H1 (cell line): ENCODE measurements at regions not wholly inside any gene's neighbourhood (a gene's known extent, or its start where the extent isn't known, plus 50 kb on each side); places are given as distances from the start of the nearest gene placed in this dataset.

ENCODE experiments used
- CTCF ChIA-PET: fragments of 300-600 bp; sonication (Branson Sonifier 250); formaldehyde crosslinking; loops from one replicate; lab custom pipeline; 2021; ENCODE audit not compliant: partially characterized antibody; lab: Charles Lee
- POLR2A ChIA-PET: fragments of 300-600 bp; sonication (Branson Sonifier 250); formaldehyde crosslinking; loops from one replicate; lab custom pipeline; 2021; ENCODE audit warnings: inconsistent platforms; ENCODE audit not compliant: partially characterized antibody; lab: Charles Lee
- DNase-seq, 2 experiments: peaks; one replicate each; pipeline versions ENCODE4 v3.0.0 to v3.0.0-alpha.2; 2010 to 2022; ENCODE audit warnings: low spot score in 2 of 2, low read depth in 1 of 2, mixed read lengths in 1 of 2
- FAIRE-seq: peaks from 2 replicates; lab custom pipeline; 2011; peaks lifted over from hg19 to GRCh38; lab: Jason Lieb, UNC
- H2AFZ ChIP-seq: 2 replicates; pipeline ENCODE4 v1.8.1; 2012; ENCODE audit warnings: low read length, inconsistent platforms
- H2AK5ac ChIP-seq: 2 replicates; pipeline ENCODE4 v1.6.1; 2013; ENCODE audit warnings: low read depth, low read length
- H2BK120ac ChIP-seq: replicated peaks from 2 replicates; pipeline ENCODE3; 2013; ENCODE audit warnings: low read depth, low read length, inconsistent platforms
- H2BK12ac ChIP-seq: 2 replicates; pipeline ENCODE4 v1.6.1; 2013; ENCODE audit warnings: low read depth, low read length
- H2BK15ac ChIP-seq: 2 replicates; pipeline ENCODE4 v1.6.1; 2013; ENCODE audit warnings: low read length
- H2BK20ac ChIP-seq: 2 replicates; pipeline ENCODE4 v1.6.1; 2013; ENCODE audit warnings: low read length
- H2BK5ac ChIP-seq: 2 replicates; pipeline ENCODE4 v1.6.1; 2013; ENCODE audit warnings: low read depth, low read length
- H3K14ac ChIP-seq: 2 replicates; pipeline ENCODE4 v1.6.1; 2013; ENCODE audit warnings: inconsistent platforms; ENCODE audit not compliant: insufficient read length
- H3K18ac ChIP-seq: 2 replicates; pipeline ENCODE4 v1.6.1; 2013; ENCODE audit warnings: low read length; ENCODE audit errors: extremely low read depth
- H3K23ac ChIP-seq: 2 replicates; pipeline ENCODE4 v1.6.1; 2013; ENCODE audit warnings: inconsistent platforms; ENCODE audit not compliant: insufficient read length
- H3K23me2 ChIP-seq: 2 replicates; pipeline ENCODE4 v1.6.1; 2013; ENCODE audit warnings: low read depth, low read length
- H3K27ac ChIP-seq: 2 replicates; pipeline ENCODE4 v1.6.1; 2011; ENCODE audit warnings: low read depth, low read length, inconsistent platforms
- H3K27me3 ChIP-seq, 4 experiments: replicated peaks in 1 of 4; 1 replicate in 1 of 4; 2 replicates in 3 of 4; pipeline versions ENCODE4 v1.6.1 to v1.8.1; 2011 to 2013; ENCODE audit warnings: low read length in 3 of 4, mild to moderate bottlenecking in 3 of 4, inconsistent platforms in 2 of 4, mixed read lengths in 2 of 4, moderate library complexity in 1 of 4; ENCODE audit not compliant: control insufficient read depth in 3 of 4, insufficient read depth in 3 of 4; ENCODE audit errors: extremely low read depth in 1 of 4
- H3K36me3 ChIP-seq, 4 experiments: 2 replicates each; pipeline versions ENCODE4 v1.6.1 to v1.8.1; 2011 to 2013; ENCODE audit warnings: mild to moderate bottlenecking in 4 of 4, low read length in 3 of 4, moderate library complexity in 2 of 4, control low read depth in 1 of 4, inconsistent platforms in 1 of 4; ENCODE audit not compliant: insufficient read depth in 4 of 4, control insufficient read depth in 2 of 4
- H3K4ac ChIP-seq: replicated peaks from 2 replicates; pipeline ENCODE3; 2013; ENCODE audit warnings: low read length, low read depth, mixed read lengths, inconsistent platforms; ENCODE audit not compliant: insufficient read length
- H3K4me1 ChIP-seq, 4 experiments: replicated peaks in 1 of 4; 1 replicate in 1 of 4; 2 replicates in 3 of 4; pipeline versions ENCODE4 v1.6.1 to v1.8.1; 2011 to 2013; ENCODE audit warnings: low read length in 3 of 4, inconsistent platforms in 2 of 4, mixed read lengths in 1 of 4; ENCODE audit not compliant: insufficient read depth in 4 of 4, control insufficient read depth in 3 of 4
- H3K4me2 ChIP-seq, 2 experiments: 2 replicates each; pipeline versions ENCODE4 v1.6.1 to v1.8.1; 2011 to 2013; ENCODE audit warnings: low read depth in 2 of 2, low read length in 2 of 2, control low read depth in 1 of 2, inconsistent platforms in 1 of 2, mild to moderate bottlenecking in 1 of 2; ENCODE audit not compliant: insufficient read depth in 1 of 2
- H3K4me3 ChIP-seq, 4 experiments: fragments of 200-600, 300-600 bp in 1 of 4; sonication (generic), shearing (Covaris generic), sonication (Bioruptor Twin) in 1 of 4; 2 replicates each; pipeline versions ENCODE4 v1.5.1 to v1.8.1; 2011 to 2016; ENCODE audit warnings: low read length in 4 of 4, low read depth in 3 of 4, control low read depth in 2 of 4, inconsistent platforms in 2 of 4, mild to moderate bottlenecking in 2 of 4, mixed read lengths in 1 of 4, moderate library complexity in 1 of 4; ENCODE audit not compliant: insufficient read depth in 2 of 4; ENCODE audit errors: extremely low read depth in 1 of 4
- H3K56ac ChIP-seq: replicated peaks from 2 replicates; pipeline ENCODE3; 2013; ENCODE audit warnings: low read depth, mild to moderate bottlenecking, mixed read lengths, low read length, inconsistent platforms; ENCODE audit not compliant: insufficient read length
- H3K79me1 ChIP-seq: 2 replicates; pipeline ENCODE4 v1.6.1; 2013; ENCODE audit warnings: low read depth, low read length, control low read depth
- H3K79me2 ChIP-seq, 2 experiments: 2 replicates each; pipeline versions ENCODE4 v1.6.1 to v1.8.1; 2012 to 2013; ENCODE audit warnings: low read length in 2 of 2, mild to moderate bottlenecking in 2 of 2, inconsistent platforms in 1 of 2; ENCODE audit not compliant: insufficient read depth in 2 of 2, control insufficient read depth in 1 of 2
- H3K9ac ChIP-seq, 4 experiments: replicated peaks in 1 of 4; 1 replicate in 1 of 4; 2 replicates in 3 of 4; pipeline versions ENCODE4 v1.6.1 to v1.8.1; 2011 to 2013; ENCODE audit warnings: low read depth in 3 of 4, low read length in 3 of 4, control low read depth in 2 of 4, mild to moderate bottlenecking in 2 of 4, moderate library complexity in 2 of 4, inconsistent platforms in 1 of 4; ENCODE audit errors: extremely low read depth in 1 of 4
- H3K9me3 ChIP-seq, 2 experiments: 2 replicates each; pipeline versions ENCODE4 v1.6.1 to v1.8.1; 2012 to 2013; ENCODE audit warnings: mild to moderate bottlenecking in 2 of 2, moderate library complexity in 2 of 2, control low read depth in 1 of 2, inconsistent platforms in 1 of 2, low read depth in 1 of 2, low read length in 1 of 2, mixed read lengths in 1 of 2; ENCODE audit not compliant: insufficient read depth in 2 of 2
- H4K20me1 ChIP-seq, 2 experiments: replicated peaks in 1 of 2; 2 replicates each; pipeline versions ENCODE3 to v1.8.1; 2011 to 2013; ENCODE audit warnings: inconsistent platforms in 2 of 2, low read length in 2 of 2, mild to moderate bottlenecking in 1 of 2; ENCODE audit not compliant: insufficient read depth in 2 of 2, control insufficient read depth in 1 of 2
- H4K5ac ChIP-seq: 2 replicates; pipeline ENCODE4 v1.6.1; 2013; ENCODE audit warnings: low read length, low read depth, mixed read lengths, inconsistent platforms; ENCODE audit not compliant: insufficient read length
- H4K8ac ChIP-seq: 2 replicates; pipeline ENCODE4 v1.8.0; 2013; ENCODE audit warnings: mild to moderate bottlenecking, moderate library complexity, low read length, inconsistent platforms; ENCODE audit not compliant: insufficient read depth; ENCODE audit errors: extremely low read depth
- H4K91ac ChIP-seq: replicated peaks from 2 replicates; pipeline ENCODE3; 2013; ENCODE audit warnings: low read length, mixed read lengths, inconsistent platforms; ENCODE audit not compliant: insufficient read length
- TAF7 ChIP-seq: optimal IDR thresholded peaks from 2 replicates; pipeline ENCODE3; 2011; ENCODE audit warnings: low read depth, mild to moderate bottlenecking, inconsistent platforms, low read length, moderate library complexity, borderline replicate concordance
- WGBS, 2 experiments: shearing (Covaris generic) in 1 of 2; methylation state at CpG; one replicate each; pipeline versions ENCODE4 v1.1.6 to v1.1.7; 2013 to 2015; ENCODE audit warnings: low lambda C conversion rate in 2 of 2, mixed read lengths in 2 of 2, inconsistent platforms in 1 of 2, low coverage in 1 of 2, missing lambda C conversion rate in 1 of 2; ENCODE audit not compliant: insufficient replicate concordance in 2 of 2, insufficient coverage in 1 of 2, insufficient read length in 1 of 2; ENCODE audit errors: extremely low coverage in 1 of 2, missing lambda C conversion rate in 1 of 2; 5-methylcytosine and 5-hydroxymethylcytosine counted together

DNA sequence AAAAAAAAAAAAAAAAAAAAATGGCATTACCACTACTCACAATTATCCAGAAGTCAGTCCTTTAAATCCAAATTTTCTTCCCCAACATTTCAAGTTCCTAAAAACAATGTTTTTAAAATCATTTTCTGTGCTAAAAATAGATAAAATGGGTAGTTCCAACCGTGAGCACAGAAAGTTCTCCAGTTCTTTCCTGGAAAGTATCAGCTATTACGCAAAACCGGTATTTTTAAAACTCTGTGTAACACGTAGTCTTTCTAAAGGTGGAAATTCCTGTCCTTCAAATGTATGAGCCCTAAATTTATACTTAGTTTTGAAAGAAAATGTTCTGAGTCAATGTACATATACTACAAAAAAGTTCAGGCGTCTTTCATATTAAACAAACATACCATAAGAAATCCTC is 83.5 kb upstream of the SCAF8 start:
- no peak overlapping the region for H2BK120ac ChIP-seq
- FAIRE-seq, result no peak
- no peak overlapping the region for H3K23ac ChIP-seq
- no peak overlapping the region for H3K56ac ChIP-seq
- H4K91ac ChIP-seq, result no peak overlapping the region
- H2AFZ ChIP-seq, result no peak overlapping the region
- no peak for DNase-seq
- H3K18ac ChIP-seq, result no peak overlapping the region
- ChIA-PET CTCF (interaction anchor here (1.1 to 2.9 kb wide), 2 partner anchors 25 to 149 kb away, joined by 3 to 8 read pairs; no protein-coding TSS in a partner anchor), POLR2A (no interaction called here)
- no peak overlapping the region for H4K8ac ChIP-seq
- no peaks in the 10 kb centered on the region for H3K23me2 ChIP-seq
- H3K79me2 ChIP-seq, result no peaks in the 10 kb centered on the region
- no peak overlapping the region for H4K5ac ChIP-seq
- H2AK5ac ChIP-seq, result no peak overlapping the region
- 97% methylated on average over 5 of the region's 5 CpGs; no CpG with 5 or more reads in 1 of the 2 experiments for WGBS, 2 experiments
- H3K9ac ChIP-seq, result no peak overlapping the region
- H3K9me3 ChIP-seq, result no peaks in the 10 kb centered on the region
- no peaks in the 10 kb centered on the region for H3K4me1 ChIP-seq
- no peaks in the 10 kb centered on the region for H3K36me3 ChIP-seq
- H2BK12ac ChIP-seq, result no peak overlapping the region
- no peaks in the 10 kb centered on the region for H4K20me1 ChIP-seq
- no peak overlapping the region for H2BK20ac ChIP-seq
- H3K4me2 ChIP-seq, result no peak overlapping the region
- no peaks in the 10 kb centered on the region for H3K27me3 ChIP-seq
- H3K4me3 ChIP-seq, result no peak overlapping the region
- H3K14ac ChIP-seq, result no peak overlapping the region
- no peak for TF ChIP-seq TAF7
- no peak overlapping the region for H3K27ac ChIP-seq
- no peak overlapping the region for H3K4ac ChIP-seq
- H2BK15ac ChIP-seq, result no peak overlapping the region
- no peak overlapping the region for H2BK5ac ChIP-seq
- H3K79me1 ChIP-seq, result no peaks in the 10 kb centered on the region
